ENCODE measurements at regions not wholly inside any gene's neighbourhood (a gene's known extent, or its start where the extent isn't known, plus 50 kb on each side); places are given as distances from the start of the nearest gene placed in this dataset.

DNA sequence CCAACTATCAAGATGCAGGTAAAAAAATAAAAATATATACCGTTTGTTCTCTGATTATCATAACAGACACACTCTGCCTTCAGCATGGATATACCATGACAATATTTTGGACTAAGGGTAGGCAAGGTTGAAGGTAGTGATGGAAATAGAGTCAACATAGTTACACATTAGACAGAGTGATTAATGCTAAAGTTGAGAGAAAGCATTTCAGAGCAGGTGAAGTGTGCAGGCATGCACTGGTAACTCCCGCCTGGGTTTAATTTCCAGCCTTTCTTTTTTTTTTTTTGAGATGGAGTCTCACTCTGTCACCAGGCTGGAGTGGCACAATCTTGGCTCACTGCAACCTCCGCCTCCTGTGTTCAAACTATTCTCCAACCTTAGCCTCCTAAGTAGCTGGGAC lies 458.5 kb downstream of the TLR4 start:
- DNase-seq: no peak
- in situ Hi-C loops (cut with HindIII; ENCODE audit: low pct_ligation_motif_present, low sequenced_read_pairs): no loop called here
- Histone ChIP-seq H3K4me3 (ENCODE audit: low read depth, low read length) (no peak overlapping the region), H3K27ac (no peak overlapping the region), H3K27me3 (replicated peaks) (no peaks in the 10 kb centered on the region), H3K36me3 (replicated peaks) (no peaks in the 10 kb centered on the region)
- no peak for TF ChIP-seq CTCF (IDR thresholded peaks at IDR 0.05; ENCODE audit: low read depth, low read length, missing control alignments)

DNA sequence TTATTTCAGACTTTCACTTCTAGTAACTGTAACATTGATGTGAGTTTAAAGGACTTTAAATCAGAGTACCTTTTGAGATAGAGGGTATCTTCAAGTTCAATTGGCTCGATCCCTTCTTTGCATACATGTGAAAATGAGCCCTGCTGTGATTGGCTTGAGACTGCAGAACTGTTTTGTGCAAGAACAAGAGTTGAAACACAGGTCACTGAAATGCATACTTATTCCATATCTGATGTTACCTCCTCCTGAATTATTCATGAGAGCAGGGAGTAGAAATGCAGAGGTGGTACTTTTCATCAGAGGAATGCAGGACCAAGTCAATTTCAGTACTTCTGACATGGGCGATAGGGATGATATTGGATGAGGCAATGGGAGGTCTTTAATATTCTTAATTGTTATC lies 459.5 kb downstream of the TLR4 start:
- in situ Hi-C loops (cut with HindIII; ENCODE audit: low pct_ligation_motif_present, low sequenced_read_pairs): no loop called here
- no peak for TF ChIP-seq CTCF (IDR thresholded peaks at IDR 0.05; ENCODE audit: low read depth, low read length, missing control alignments)
- H3K27ac ChIP-seq: no peak overlapping the region
- no peaks in the 10 kb centered on the region for H3K36me3 ChIP-seq (replicated peaks)
- no peak overlapping the region for H3K4me3 ChIP-seq (ENCODE audit: low read depth, low read length)
- no peaks in the 10 kb centered on the region for H3K27me3 ChIP-seq (replicated peaks)
- no peak for DNase-seq

GRCh38 chr9:118165451-118165850 lies 461.2 kb downstream of the TLR4 start:
- in situ Hi-C loops (cut with HindIII; ENCODE audit: low pct_ligation_motif_present, low sequenced_read_pairs): no loop called here
- H3K27ac ChIP-seq: no peak overlapping the region
- H3K27me3 ChIP-seq (replicated peaks): no peaks in the 10 kb centered on the region
- no peaks in the 10 kb centered on the region for H3K36me3 ChIP-seq (replicated peaks)
- no peak overlapping the region for H3K4me3 ChIP-seq (ENCODE audit: low read depth, low read length)
- DNase-seq: no peak
- no peak for TF ChIP-seq CTCF (IDR thresholded peaks at IDR 0.05; ENCODE audit: low read depth, low read length, missing control alignments)

- Histone ChIP-seq H3K4me3 (ENCODE audit: low read depth, low read length) (no peak overlapping the region), H3K36me3 (replicated peaks) (no peaks in the 10 kb centered on the region), H3K27ac (no peak overlapping the region), H3K27me3 (replicated peaks) (no peaks in the 10 kb centered on the region)
- in situ Hi-C loops (cut with HindIII; ENCODE audit: low pct_ligation_motif_present, low sequenced_read_pairs): no loop called here
- DNase-seq: peak; percentile 43
- TF ChIP-seq CTCF (IDR thresholded peaks at IDR 0.05; ENCODE audit: low read depth, low read length, missing control alignments): peak; percentile 56
These were observed 466.1 kb downstream of the TLR4 start for GRCh38 chr9:118170032-118170955.

DNA sequence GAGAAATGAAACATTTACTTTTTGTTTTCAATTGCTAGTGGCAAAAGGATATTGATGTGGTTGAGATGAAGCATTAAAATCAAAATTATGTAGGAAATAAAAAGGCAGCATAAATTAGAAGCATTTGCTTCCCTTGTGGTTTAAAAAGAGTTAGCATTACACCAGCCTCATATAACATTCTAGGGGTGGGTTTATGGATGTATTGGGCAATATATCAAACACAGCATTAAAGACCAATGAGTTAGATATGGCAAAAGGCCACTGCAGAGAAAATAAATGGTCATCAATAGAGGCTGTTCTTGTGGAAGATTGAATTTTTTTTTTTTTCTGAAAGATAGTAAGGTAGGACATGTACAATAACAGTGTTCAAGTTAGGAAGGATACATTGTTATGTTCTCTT lies 473.0 kb downstream of the TLR4 start:
- no peak for DNase-seq
- Histone ChIP-seq H3K36me3 (replicated peaks) (no peaks in the 10 kb centered on the region), H3K27me3 (replicated peaks) (no peaks in the 10 kb centered on the region), H3K27ac (no peak overlapping the region), H3K4me3 (ENCODE audit: low read depth, low read length) (no peak overlapping the region)
- TF ChIP-seq CTCF (IDR thresholded peaks at IDR 0.05; ENCODE audit: low read depth, low read length, missing control alignments): no peak
- in situ Hi-C loops (cut with HindIII; ENCODE audit: low pct_ligation_motif_present, low sequenced_read_pairs): no loop called here
